Activated CD8-positive, alpha-beta T cell treated with anti-CD3 and anti-CD28 coated beads for 36 hours (primary cell): ENCODE measurements at regions not wholly inside any gene's neighbourhood (a gene's known extent, or its start where the extent isn't known, plus 50 kb on each side); places are given as distances from the start of the nearest gene placed in this dataset.
"Not testable (repeated sequence)": the region's sequence is repeated elsewhere in the genome, so short reads cannot be mapped to it uniquely, and the experiment has no call there.

Source experiments
- ATAC-seq: fragments of 200-7000 bp; cut with Tn5 transposase; one replicate; pipeline ENCODE4 v1.10.0; 2021; ENCODE audit warnings: mild to moderate bottlenecking, moderate library complexity
- CTCF ChIA-PET: fragments of 350-600 bp; sonication (Branson Sonifier 250); formaldehyde crosslinking; loops from one replicate; lab custom pipeline; 2021; ENCODE audit warnings: antibody characterized with exemption; lab: Charles Lee
- POLR2A ChIA-PET: fragments of 350-600 bp; sonication (Branson Sonifier 250); formaldehyde crosslinking; loops from one replicate; lab custom pipeline; 2021; ENCODE audit warnings: antibody characterized with exemption; lab: Charles Lee
- DNase-seq: peaks from one replicate; pipeline ENCODE4 v3.0.0-alpha.2; 2020
- H3K27ac Mint-ChIP-seq: one replicate; pipeline ENCODE4 v1.8.0; 2021; ENCODE audit warnings: mild to moderate bottlenecking, mixed read lengths
- H3K27me3 Mint-ChIP-seq: one replicate; pipeline ENCODE4 v1.8.0; 2021; ENCODE audit warnings: mixed read lengths
- H3K36me3 Mint-ChIP-seq: one replicate; pipeline ENCODE4 v1.8.0; 2021; ENCODE audit warnings: low read depth, mixed read lengths
- H3K4me1 Mint-ChIP-seq: one replicate; pipeline ENCODE4 v1.8.0; 2021; ENCODE audit warnings: low read depth, mixed read lengths
- H3K4me3 Mint-ChIP-seq: one replicate; pipeline ENCODE4 v1.8.0; 2021; ENCODE audit warnings: mild to moderate bottlenecking, moderate library complexity, mixed read lengths
- H3K9me3 Mint-ChIP-seq: one replicate; pipeline ENCODE4 v1.8.0; 2021; ENCODE audit warnings: mixed read lengths
- intact Hi-C: fragments of 100-400 bp; cut with micrococcal nuclease; formaldehyde crosslinking; loops from one replicate; pipeline ENCODE4 v1.10.0; 2022
- TF ChIP-seq, protein P1 (sequence below): fragments of 200-600 bp; IDR thresholded peaks from one replicate; pipeline ENCODE4 v1.8.0; 2022; ENCODE audit warnings: antibody characterized with exemption, mild to moderate bottlenecking

DNA sequence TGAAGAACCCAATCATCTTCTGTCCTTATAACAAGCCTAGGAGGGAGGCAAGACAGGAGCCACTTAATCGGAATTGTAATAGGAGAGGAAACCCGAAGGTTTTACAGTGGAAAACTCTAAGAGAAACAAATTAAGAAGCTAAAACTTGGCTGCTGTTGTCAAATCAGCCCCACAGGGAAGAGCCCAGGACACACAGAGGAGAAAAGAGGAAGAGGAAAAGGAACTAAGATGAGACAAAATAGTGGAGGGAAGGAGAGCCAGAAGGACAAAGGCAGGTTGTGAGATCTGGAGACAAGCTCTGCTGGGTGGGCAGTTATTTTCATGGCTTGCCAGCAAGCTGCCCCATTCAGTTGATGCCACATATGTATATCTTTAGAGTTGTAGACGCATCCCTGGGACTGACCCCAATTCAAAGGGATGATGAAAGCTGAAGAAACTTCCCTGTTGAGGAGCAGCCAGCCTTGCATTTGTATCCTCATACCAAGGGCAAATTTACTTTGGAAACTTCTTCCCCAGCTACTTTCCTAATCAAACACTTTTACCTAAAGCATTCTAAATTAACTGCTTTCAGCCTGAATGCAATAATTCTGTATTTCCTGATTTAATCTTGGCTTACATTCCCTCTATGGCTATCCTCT, 499.8 kb upstream of the MEIS1 start:
- DNase-seq, result no peak
- no peaks in the 10 kb centered on the region for H3K9me3 Mint-ChIP-seq
- CTCF ChIA-PET, result no interaction called here
- H3K27ac Mint-ChIP-seq, result no peak overlapping the region
- no peak overlapping the region for H3K4me3 Mint-ChIP-seq
- TF ChIP-seq, protein P1, sequence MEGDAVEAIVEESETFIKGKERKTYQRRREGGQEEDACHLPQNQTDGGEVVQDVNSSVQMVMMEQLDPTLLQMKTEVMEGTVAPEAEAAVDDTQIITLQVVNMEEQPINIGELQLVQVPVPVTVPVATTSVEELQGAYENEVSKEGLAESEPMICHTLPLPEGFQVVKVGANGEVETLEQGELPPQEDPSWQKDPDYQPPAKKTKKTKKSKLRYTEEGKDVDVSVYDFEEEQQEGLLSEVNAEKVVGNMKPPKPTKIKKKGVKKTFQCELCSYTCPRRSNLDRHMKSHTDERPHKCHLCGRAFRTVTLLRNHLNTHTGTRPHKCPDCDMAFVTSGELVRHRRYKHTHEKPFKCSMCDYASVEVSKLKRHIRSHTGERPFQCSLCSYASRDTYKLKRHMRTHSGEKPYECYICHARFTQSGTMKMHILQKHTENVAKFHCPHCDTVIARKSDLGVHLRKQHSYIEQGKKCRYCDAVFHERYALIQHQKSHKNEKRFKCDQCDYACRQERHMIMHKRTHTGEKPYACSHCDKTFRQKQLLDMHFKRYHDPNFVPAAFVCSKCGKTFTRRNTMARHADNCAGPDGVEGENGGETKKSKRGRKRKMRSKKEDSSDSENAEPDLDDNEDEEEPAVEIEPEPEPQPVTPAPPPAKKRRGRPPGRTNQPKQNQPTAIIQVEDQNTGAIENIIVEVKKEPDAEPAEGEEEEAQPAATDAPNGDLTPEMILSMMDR, result no peak
- no peaks in the 10 kb centered on the region for H3K4me1 Mint-ChIP-seq
- intact Hi-C loops, result no loop called here
- peaks cover 2% of the 10 kb centered on the region for H3K27me3 Mint-ChIP-seq
- no peaks in the 10 kb centered on the region for H3K36me3 Mint-ChIP-seq
- ATAC-seq, result no peak
- POLR2A ChIA-PET, result no interaction called here

DNA sequence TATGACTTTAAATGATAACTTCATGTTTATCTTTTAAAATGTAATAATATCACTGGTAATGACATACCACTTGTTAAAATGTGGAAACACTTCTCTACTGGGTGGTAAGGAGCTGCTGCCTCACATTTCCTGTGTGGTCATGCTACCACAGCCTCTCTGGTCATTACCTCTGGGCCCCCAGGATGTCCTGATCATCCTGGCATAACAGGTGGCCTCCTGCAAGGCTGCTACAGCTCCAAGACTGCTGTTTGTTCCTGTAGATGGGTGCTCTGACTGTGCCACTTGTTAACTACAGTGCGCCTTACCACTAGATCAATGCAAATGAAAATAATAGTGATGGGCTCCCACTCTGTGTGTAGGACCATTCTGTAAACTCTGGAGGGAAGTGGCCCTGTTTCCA, 500.2 kb upstream of the SPRED2 start:
- no peak overlapping the region for H3K27ac Mint-ChIP-seq
- peaks cover 2% of the 10 kb centered on the region for H3K27me3 Mint-ChIP-seq
- TF ChIP-seq, protein P1, result no peak
- ChIA-PET POLR2A (no interaction called here), CTCF (no interaction called here)
- H3K9me3 Mint-ChIP-seq, result no peaks in the 10 kb centered on the region
- no peaks in the 10 kb centered on the region for H3K36me3 Mint-ChIP-seq
- no peak for ATAC-seq
- intact Hi-C loops, result no loop called here
- no peaks in the 10 kb centered on the region for H3K4me1 Mint-ChIP-seq
- no peak overlapping the region for H3K4me3 Mint-ChIP-seq
- no peak for DNase-seq

DNA sequence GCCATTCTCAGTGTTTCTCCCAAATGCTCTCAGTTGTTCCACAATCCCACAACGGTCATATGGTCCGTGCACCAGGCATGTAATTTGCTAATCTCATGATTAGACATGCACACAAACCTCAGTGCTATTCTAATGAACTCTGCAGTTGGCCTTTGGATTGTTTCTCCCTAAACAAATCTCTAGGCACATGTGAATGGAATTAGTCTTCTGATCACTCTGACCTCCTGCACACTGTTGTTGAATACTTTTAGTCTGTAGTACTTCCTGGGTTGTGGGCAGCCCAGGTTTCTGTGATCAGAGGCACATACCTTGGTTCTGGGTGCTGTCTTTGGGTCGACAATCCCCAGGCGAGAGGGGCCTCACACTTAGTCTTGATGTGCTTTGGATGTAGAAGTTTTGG, 498.7 kb upstream of the SPRED2 start:
- no peak overlapping the region for H3K4me3 Mint-ChIP-seq
- no peaks in the 10 kb centered on the region for H3K36me3 Mint-ChIP-seq
- no peaks in the 10 kb centered on the region for H3K4me1 Mint-ChIP-seq
- TF ChIP-seq, protein P1, result no peak
- intact Hi-C loops, result no loop called here
- POLR2A ChIA-PET, result no interaction called here
- DNase-seq (no peak), ATAC-seq (no peak)
- no peak overlapping the region for H3K27ac Mint-ChIP-seq
- CTCF ChIA-PET, result no interaction called here
- no peaks in the 10 kb centered on the region for H3K9me3 Mint-ChIP-seq
- H3K27me3 Mint-ChIP-seq, result peaks cover 2% of the 10 kb centered on the region

DNA sequence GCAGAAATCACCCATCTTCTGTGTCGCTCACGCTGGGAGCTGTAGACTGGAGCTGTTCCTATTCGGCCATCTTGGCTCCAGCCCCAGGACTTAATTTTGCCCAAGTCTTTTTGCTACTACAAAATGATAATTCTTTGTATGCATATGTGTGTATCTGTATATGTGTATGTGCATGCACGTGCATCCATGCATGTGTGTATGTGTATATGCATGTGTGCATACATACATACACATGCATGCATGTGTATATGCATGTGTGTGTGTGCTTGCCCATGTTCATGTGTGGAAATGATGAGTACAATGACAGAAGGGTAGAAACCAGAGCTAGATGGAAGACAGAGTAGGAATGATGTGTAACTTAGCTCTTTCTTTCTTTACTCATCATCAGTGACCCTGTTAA, 497.9 kb upstream of the SPRED2 start:
- TF ChIP-seq, protein P1, result no peak

DNA sequence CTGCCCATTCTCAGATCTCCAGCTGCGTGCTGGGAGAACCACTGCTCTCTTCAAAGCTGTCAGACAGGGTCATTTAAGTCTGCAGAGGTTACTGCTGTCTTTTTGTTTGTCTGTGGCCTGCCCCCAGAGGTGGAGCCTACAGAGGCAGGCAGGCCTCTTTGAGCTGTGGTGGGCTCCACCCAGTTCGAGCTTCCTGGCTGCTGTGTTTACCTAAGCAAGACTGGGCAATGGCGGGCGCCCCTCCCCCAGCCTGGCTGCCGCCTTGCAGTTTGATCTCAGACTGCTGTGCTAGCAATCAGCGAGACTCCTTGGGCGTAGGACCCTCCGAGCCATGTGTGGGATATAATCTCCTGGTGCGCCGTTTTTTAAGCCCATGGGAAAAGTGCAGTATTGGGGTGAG, 497.3 kb upstream of the SPRED2 start:
- CTCF ChIA-PET, intact Hi-C loops, ATAC-seq, H3K36me3 Mint-ChIP-seq, H3K4me3 Mint-ChIP-seq, H3K27me3 Mint-ChIP-seq, H3K9me3 Mint-ChIP-seq, H3K27ac Mint-ChIP-seq, DNase-seq, POLR2A ChIA-PET, H3K4me1 Mint-ChIP-seq: not testable (repeated sequence)

More for the DNA sequence above, 497.9 kb upstream of the SPRED2 start:
- ChIA-PET POLR2A (no interaction called here), CTCF (no interaction called here)
- intact Hi-C loops, result no loop called here
- ATAC-seq (no peak), DNase-seq (no peak)
- H3K36me3 Mint-ChIP-seq, result no peaks in the 10 kb centered on the region
- H3K4me3 Mint-ChIP-seq, result no peak overlapping the region
- H3K27ac Mint-ChIP-seq, result no peak overlapping the region
- H3K27me3 Mint-ChIP-seq, result peaks cover 2% of the 10 kb centered on the region
- H3K9me3 Mint-ChIP-seq, result no peaks in the 10 kb centered on the region
- no peaks in the 10 kb centered on the region for H3K4me1 Mint-ChIP-seq
